ENCODE measurements at regions not wholly inside any gene's neighbourhood (a gene's known extent, or its start where the extent isn't known, plus 50 kb on each side); places are given as distances from the start of the nearest gene placed in this dataset.
A peak's percentile ranks its signal among the peaks of the same experiment; 100 is the strongest.
"Not testable (repeated sequence)": the region's sequence is repeated elsewhere in the genome, so short reads cannot be mapped to it uniquely, and the experiment has no call there.

GRCh38 chrX:36683507-36683906, 324.7 kb upstream of the FAM47C start:
- no peak for DNase-seq (ENCODE audit: low read depth)

- no peak for DNase-seq (ENCODE audit: low read depth)
Observed at GRCh38 chrX:36684053-36684452, 324.1 kb upstream of the FAM47C start.

GRCh38 chrX:36721990-36722389, 286.2 kb upstream of the FAM47C start:
- DNase-seq (ENCODE audit: low read depth) = no peak

- DNase-seq (ENCODE audit: low read depth) = no peak
Observed at GRCh38 chrX:36753602-36754001, 254.6 kb upstream of the FAM47C start.

- DNase-seq (ENCODE audit: low read depth) = no peak
Observed at GRCh38 chrX:36787752-36788151, 220.4 kb upstream of the FAM47C start.

GRCh38 chrX:36803151-36803550, 205.0 kb upstream of the FAM47C start:
- DNase-seq (ENCODE audit: low read depth) = no peak

- no peak for DNase-seq (ENCODE audit: low read depth)
Observed at GRCh38 chrX:36804066-36804465, 204.1 kb upstream of the FAM47C start.

GRCh38 chrX:36844857-36845256, 163.3 kb upstream of the FAM47C start:
- no peak for DNase-seq (ENCODE audit: low read depth)

- no peak for DNase-seq (ENCODE audit: low read depth)
Observed at GRCh38 chrX:36847496-36847895, 160.7 kb upstream of the FAM47C start.

GRCh38 chrX:36849407-36849806, 158.8 kb upstream of the FAM47C start:
- no peak for DNase-seq (ENCODE audit: low read depth)

- DNase-seq (ENCODE audit: low read depth) = no peak
Observed at GRCh38 chrX:36856849-36857248, 151.3 kb upstream of the FAM47C start.

GRCh38 chrX:36859231-36859630, 148.9 kb upstream of the FAM47C start:
- no peak for DNase-seq (ENCODE audit: low read depth)

- no peak for DNase-seq (ENCODE audit: low read depth)
Observed at GRCh38 chrX:36861601-36862000, 146.6 kb upstream of the FAM47C start.

- no peak for DNase-seq (ENCODE audit: low read depth)
Observed at GRCh38 chrX:36867143-36867542, 141.0 kb upstream of the FAM47C start.

- no peak for DNase-seq (ENCODE audit: low read depth)
Observed at GRCh38 chrX:36868592-36868991, 139.6 kb upstream of the FAM47C start.

GRCh38 chrX:36869457-36869856, 138.7 kb upstream of the FAM47C start:
- DNase-seq (ENCODE audit: low read depth) = no peak

GRCh38 chrX:36897690-36898089, 110.5 kb upstream of the FAM47C start:
- no peak for DNase-seq (ENCODE audit: low read depth)

GRCh38 chrX:36898301-36898700, 109.9 kb upstream of the FAM47C start:
- DNase-seq (ENCODE audit: low read depth) = no peak

- DNase-seq (ENCODE audit: low read depth) = not testable (repeated sequence)
Observed at GRCh38 chrX:36904561-36904960, 103.6 kb upstream of the FAM47C start.

- peak; percentile 15 for DNase-seq (ENCODE audit: low read depth)
Observed at GRCh38 chrX:36908801-36909675, 99.1 kb upstream of the FAM47C start.

- no peak for DNase-seq (ENCODE audit: low read depth)
Observed at GRCh38 chrX:36909676-36910030, 98.5 kb upstream of the FAM47C start.

GRCh38 chrX:36913551-36913950, 94.6 kb upstream of the FAM47C start:
- no peak for DNase-seq (ENCODE audit: low read depth)

- DNase-seq (ENCODE audit: low read depth) = no peak
Observed at GRCh38 chrX:36916941-36917340, 91.2 kb upstream of the FAM47C start.

- DNase-seq (ENCODE audit: low read depth) = no peak
Observed at GRCh38 chrX:36927712-36928111, 80.5 kb upstream of the FAM47C start.

Data from HS-5 (cell line).